ENCODE measurements at regions not wholly inside any gene's neighbourhood (a gene's known extent, or its start where the extent isn't known, plus 50 kb on each side); places are given as distances from the start of the nearest gene placed in this dataset.

- no peaks in the 10 kb centered on the region for H3K9me3 Mint-ChIP-seq
- peak; percentile 59 for ATAC-seq
- H3K27ac Mint-ChIP-seq, result no peak overlapping the region
- no peaks in the 10 kb centered on the region for H3K36me3 Mint-ChIP-seq (ENCODE audit: low read depth)
- H3K27me3 Mint-ChIP-seq, result peaks cover 9% of the 10 kb centered on the region
- no peaks in the 10 kb centered on the region for H3K4me1 Mint-ChIP-seq
- DNase-seq, result peak; percentile 68
- H3K4me3 Mint-ChIP-seq, result no peak overlapping the region
These were observed 120.9 kb downstream of the SAMMSON start for GRCh38 chr3:70120357-70120966.

- no peak overlapping the region for H3K27ac Mint-ChIP-seq
- H3K9me3 Mint-ChIP-seq, result no peaks in the 10 kb centered on the region
- DNase-seq (no peak), ATAC-seq (no peak)
- no peaks in the 10 kb centered on the region for H3K36me3 Mint-ChIP-seq (ENCODE audit: low read depth)
- peaks cover 8% of the 10 kb centered on the region for H3K27me3 Mint-ChIP-seq
- H3K4me3 Mint-ChIP-seq, result no peak overlapping the region
- H3K4me1 Mint-ChIP-seq, result no peaks in the 10 kb centered on the region
These were observed 127.7 kb downstream of the SAMMSON start for GRCh38 chr3:70127192-70127591.

- Mint-ChIP-seq H3K36me3 (ENCODE audit: low read depth) (no peaks in the 10 kb centered on the region), H3K27me3 (peaks cover 11% of the 10 kb centered on the region), H3K4me1 (no peaks in the 10 kb centered on the region), H3K27ac (no peak overlapping the region), H3K9me3 (no peaks in the 10 kb centered on the region), H3K4me3 (no peak overlapping the region)
- ATAC-seq (no peak), DNase-seq (no peak)
These were observed 137.8 kb downstream of the SAMMSON start for GRCh38 chr3:70137366-70137765.

GRCh38 chr3:70138606-70139005 lies 139.1 kb downstream of the SAMMSON start:
- Mint-ChIP-seq H3K36me3 (ENCODE audit: low read depth) (no peaks in the 10 kb centered on the region), H3K4me3 (no peak overlapping the region), H3K27me3 (peaks cover 7% of the 10 kb centered on the region), H3K27ac (no peak overlapping the region), H3K9me3 (peaks cover 1% of the 10 kb centered on the region), H3K4me1 (no peaks in the 10 kb centered on the region)
- DNase-seq, result no peak
- ATAC-seq, result no peak

All from activated naive CD8-positive, alpha-beta T cell treated with anti-CD3 and anti-CD28 coated beads, Interleukin-2, amount 50 U/mL, for 24 hours (primary cell).